GM12872 (cell line): ENCODE measurements at regions not wholly inside any gene's neighbourhood (a gene's known extent, or its start where the extent isn't known, plus 50 kb on each side); places are given as distances from the start of the nearest gene placed in this dataset.

ENCODE experiments used
- TF ChIP-seq, protein P1 (sequence below): IDR thresholded peaks from 3 replicates; pipeline ENCODE4 v1.5.1; 2011; ENCODE audit warnings: low read depth, mild to moderate bottlenecking, low read length, moderate library complexity; ENCODE audit not compliant: insufficient read depth

- TF ChIP-seq, protein P1, sequence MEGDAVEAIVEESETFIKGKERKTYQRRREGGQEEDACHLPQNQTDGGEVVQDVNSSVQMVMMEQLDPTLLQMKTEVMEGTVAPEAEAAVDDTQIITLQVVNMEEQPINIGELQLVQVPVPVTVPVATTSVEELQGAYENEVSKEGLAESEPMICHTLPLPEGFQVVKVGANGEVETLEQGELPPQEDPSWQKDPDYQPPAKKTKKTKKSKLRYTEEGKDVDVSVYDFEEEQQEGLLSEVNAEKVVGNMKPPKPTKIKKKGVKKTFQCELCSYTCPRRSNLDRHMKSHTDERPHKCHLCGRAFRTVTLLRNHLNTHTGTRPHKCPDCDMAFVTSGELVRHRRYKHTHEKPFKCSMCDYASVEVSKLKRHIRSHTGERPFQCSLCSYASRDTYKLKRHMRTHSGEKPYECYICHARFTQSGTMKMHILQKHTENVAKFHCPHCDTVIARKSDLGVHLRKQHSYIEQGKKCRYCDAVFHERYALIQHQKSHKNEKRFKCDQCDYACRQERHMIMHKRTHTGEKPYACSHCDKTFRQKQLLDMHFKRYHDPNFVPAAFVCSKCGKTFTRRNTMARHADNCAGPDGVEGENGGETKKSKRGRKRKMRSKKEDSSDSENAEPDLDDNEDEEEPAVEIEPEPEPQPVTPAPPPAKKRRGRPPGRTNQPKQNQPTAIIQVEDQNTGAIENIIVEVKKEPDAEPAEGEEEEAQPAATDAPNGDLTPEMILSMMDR: no peak
Measured at GRCh38 chr12:126337556-126338441, 1272.6 kb downstream of the AACS start.

GRCh38 chr12:126342866-126343265 is 1277.6 kb downstream of the AACS start:
- TF ChIP-seq, protein P1: no peak

DNA sequence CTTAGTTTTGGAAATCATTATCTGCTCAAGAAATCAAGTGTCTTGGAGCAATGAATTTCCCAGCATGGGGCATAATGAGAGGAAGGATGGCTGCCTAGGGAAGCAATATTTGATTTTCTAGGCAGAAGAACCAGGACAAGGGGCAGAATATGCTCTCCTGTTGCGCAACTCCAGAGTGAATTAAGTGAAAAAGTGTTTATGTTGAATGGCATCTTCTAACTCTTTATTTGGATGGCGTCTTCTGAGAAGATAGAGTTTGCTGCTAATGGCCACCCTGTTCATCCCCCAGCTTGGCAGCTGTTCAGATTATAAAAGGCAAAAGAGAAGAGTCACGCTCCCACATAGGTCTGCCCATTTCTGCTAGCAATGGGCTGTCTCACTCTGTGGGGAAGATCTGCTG is 1278.1 kb downstream of the AACS start:
- TF ChIP-seq, protein P1: no peak

DNA sequence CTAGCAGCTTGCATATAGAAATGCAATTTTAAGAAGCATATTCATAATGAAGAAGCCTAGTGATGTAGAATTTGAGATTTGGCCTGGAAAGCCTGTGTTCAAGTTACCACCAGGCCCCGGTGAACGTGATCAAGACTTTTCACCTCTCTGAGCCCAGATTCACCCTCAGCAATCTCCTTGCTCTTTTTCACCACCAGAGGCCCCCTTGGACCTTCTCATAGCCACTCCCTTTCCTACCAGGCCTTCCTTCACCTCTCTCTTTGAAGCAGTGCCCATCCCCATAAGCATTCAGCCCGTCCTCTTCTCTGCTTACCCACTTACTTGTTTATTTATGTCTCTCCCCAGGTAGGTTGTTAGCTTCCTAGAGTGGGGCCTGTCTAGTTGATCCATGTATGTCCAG is 1280.9 kb downstream of the AACS start:
- TF ChIP-seq, protein P1: no peak

DNA sequence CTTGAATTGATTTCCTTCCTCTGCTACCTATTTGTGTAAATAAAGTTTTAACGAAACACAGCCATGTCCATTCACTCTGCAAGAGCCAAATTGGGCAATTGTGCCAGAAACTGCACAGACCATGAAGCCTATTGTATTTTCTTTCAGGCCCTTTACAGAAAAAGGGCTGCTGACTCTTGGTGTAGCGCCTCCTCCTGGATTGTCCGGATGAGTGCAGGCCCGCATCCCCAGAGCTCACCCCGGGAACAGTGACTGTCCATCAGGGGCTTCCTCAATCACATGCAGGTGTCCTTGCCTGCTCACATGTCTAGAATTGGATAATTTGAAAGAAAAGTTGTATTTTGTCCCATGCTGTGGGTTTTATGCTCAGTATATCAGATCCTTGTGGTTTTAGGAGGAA is 1282.2 kb downstream of the AACS start:
- TF ChIP-seq, protein P1: 0 out of 3 replicates have a peak, but pooled peaks have one; percentile 1

GRCh38 chr12:126349383-126349782 is 1284.1 kb downstream of the AACS start:
- TF ChIP-seq, protein P1: no peak

GRCh38 chr12:126353604-126354003 is 1288.4 kb downstream of the AACS start:
- TF ChIP-seq, protein P1: no peak
